Panc1 (cell line): ENCODE measurements at regions not wholly inside any gene's neighbourhood (a gene's known extent, or its start where the extent isn't known, plus 50 kb on each side); places are given as distances from the start of the nearest gene placed in this dataset.

Source experiments
- ATAC-seq: fragments of 200-7000 bp; cut with Tn5 transposase; 2 replicates; pipeline ENCODE4 v1.9.1; 2020; ENCODE audit warnings: mild to moderate bottlenecking, moderate library complexity
- BruUV-seq: library from RNA; stranded (reverse); fragments of 400-500 nt; replicated peaks from 2 replicates; lab custom pipeline; 2021; lab: Mats Ljungman, UMichigan
- CTCF ChIA-PET: fragments of 300-600 bp; sonication (Branson Sonifier 250); formaldehyde crosslinking; loops from one replicate; lab custom pipeline; 2022; ENCODE audit warnings: antibody characterized with exemption; lab: Charles Lee
- POLR2A ChIA-PET: fragments of 300-600 bp; sonication (Branson Sonifier 250); formaldehyde crosslinking; loops from one replicate; lab custom pipeline; 2022; ENCODE audit warnings: antibody characterized with exemption; lab: Charles Lee
- DNase-seq: peaks from one replicate; pipeline ENCODE4 v3.0.0-alpha.2; 2010; ENCODE audit warnings: low read depth, low spot score
- H3K27ac ChIP-seq: 2 replicates; pipeline ENCODE4 v1.5.1; 2011; ENCODE audit warnings: mild to moderate bottlenecking, low read length, inconsistent platforms
- H3K27me3 ChIP-seq: fragments of 200-500 bp; sonication (Bioruptor generic); 2 replicates; pipeline ENCODE4 v1.6.0; 2014; ENCODE audit warnings: low read length, inconsistent platforms; ENCODE audit not compliant: control insufficient read depth, insufficient read depth
- H3K36me3 ChIP-seq: fragments of 200-500 bp; sonication (Bioruptor generic); 2 replicates; pipeline ENCODE4 v1.5.1; 2014; ENCODE audit warnings: inconsistent platforms, mild to moderate bottlenecking, low read length, moderate library complexity; ENCODE audit not compliant: control insufficient read depth, insufficient read depth
- H3K4me1 ChIP-seq: 2 replicates; pipeline ENCODE4 v1.5.1; 2011; ENCODE audit warnings: inconsistent platforms, mild to moderate bottlenecking, low read length, moderate library complexity; ENCODE audit not compliant: control insufficient read depth, insufficient read depth
- H3K4me3 ChIP-seq, 2 experiments: 2 replicates each; pipeline ENCODE4 v1.5.1; 2011 to 2012; ENCODE audit warnings: low read depth in 2 of 2, low read length in 2 of 2, mild to moderate bottlenecking in 2 of 2, inconsistent platforms in 1 of 2, moderate library complexity in 1 of 2
- H3K9me3 ChIP-seq: fragments of 200-500 bp; sonication (Bioruptor generic); 2 replicates; pipeline ENCODE4 v1.5.1; 2014; ENCODE audit warnings: low read depth, mild to moderate bottlenecking, inconsistent platforms, low read length, moderate library complexity; ENCODE audit not compliant: control insufficient read depth, insufficient read depth
- POLR2AphosphoS5 ChIP-seq: IDR thresholded peaks from 2 replicates; pipeline ENCODE4 v1.6.1; 2012; ENCODE audit warnings: mild to moderate bottlenecking, low read depth, low read length, moderate library complexity
- SIN3A ChIP-seq: IDR thresholded peaks from 2 replicates; pipeline ENCODE4 v1.6.1; 2012; ENCODE audit warnings: low read depth, mild to moderate bottlenecking, low read length, moderate library complexity, borderline replicate concordance; ENCODE audit not compliant: insufficient read depth
- TCF7L2 ChIP-seq: IDR thresholded peaks from 2 replicates; pipeline ENCODE4 v1.6.1; 2011; ENCODE audit warnings: mild to moderate bottlenecking, low read depth, low read length, inconsistent platforms
- in situ Hi-C: cut with HindIII; loops from 2 replicates; pipeline ENCODE4 v1.10.0; 2016; ENCODE audit warnings: low sequenced_read_pairs, low pct_unique_long_range_greater_than_20kb
- intact Hi-C: fragments of 100-400 bp; cut with micrococcal nuclease; formaldehyde crosslinking; loops from one replicate; pipeline ENCODE4 v1.10.0; 2022; ENCODE audit not compliant: unreplicated experiment
- TF ChIP-seq, protein P1 (sequence below), 2 experiments: IDR thresholded peaks; 2 replicates each; pipeline ENCODE4 v1.6.1; 2011 to 2012; ENCODE audit warnings: low read depth in 2 of 2, control low read depth in 1 of 2, low read length in 1 of 2, mild to moderate bottlenecking in 1 of 2, moderate library complexity in 1 of 2; ENCODE audit not compliant: insufficient read depth in 1 of 2
- TF ChIP-seq, protein P2 (sequence below): fragments of 450-650 bp; IDR thresholded peaks from 2 replicates; pipeline ENCODE4 v1.5.1; 2017; ENCODE audit warnings: mild to moderate bottlenecking

DNA sequence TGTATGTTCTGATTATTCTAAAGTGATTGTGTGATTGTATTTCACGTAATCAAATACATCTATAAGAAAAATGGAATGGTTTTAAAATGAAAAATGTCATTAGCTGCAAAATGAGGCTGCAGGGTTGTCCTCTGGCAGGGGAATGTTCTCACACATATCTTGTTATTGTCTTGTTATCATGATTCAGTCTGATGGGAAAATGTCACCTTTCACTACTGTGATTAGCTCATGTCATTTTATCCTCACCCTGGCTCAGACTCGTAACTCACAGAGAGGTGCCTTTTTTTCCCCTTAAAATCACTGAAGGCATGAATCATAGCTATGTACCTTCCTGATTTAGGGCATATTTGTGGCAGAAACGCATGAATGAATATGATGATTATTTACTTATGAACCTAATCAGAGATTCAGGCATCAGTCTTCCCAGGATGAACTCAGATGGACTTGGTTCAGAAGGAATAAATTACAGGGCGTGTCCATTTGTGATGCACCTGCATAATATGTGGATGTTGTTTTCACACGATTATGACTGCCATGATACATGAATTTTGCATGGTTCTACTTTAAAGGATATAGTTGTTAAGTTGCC lies 1339.2 kb downstream of the AACS start:
- ChIA-PET POLR2A (no interaction called here), CTCF (no interaction called here)
- Histone ChIP-seq H3K27me3 (no peaks in the 10 kb centered on the region), H3K9me3 (no peaks in the 10 kb centered on the region), H3K27ac (no peak overlapping the region), H3K4me1 (no peaks in the 10 kb centered on the region), H3K36me3 (no peaks in the 10 kb centered on the region), H3K4me3 (no peak overlapping the region)
- no peak for ATAC-seq
- intact Hi-C loops (no loop called here), in situ Hi-C loops (no loop called here)
- no peak for DNase-seq
- TF ChIP-seq, protein P1, sequence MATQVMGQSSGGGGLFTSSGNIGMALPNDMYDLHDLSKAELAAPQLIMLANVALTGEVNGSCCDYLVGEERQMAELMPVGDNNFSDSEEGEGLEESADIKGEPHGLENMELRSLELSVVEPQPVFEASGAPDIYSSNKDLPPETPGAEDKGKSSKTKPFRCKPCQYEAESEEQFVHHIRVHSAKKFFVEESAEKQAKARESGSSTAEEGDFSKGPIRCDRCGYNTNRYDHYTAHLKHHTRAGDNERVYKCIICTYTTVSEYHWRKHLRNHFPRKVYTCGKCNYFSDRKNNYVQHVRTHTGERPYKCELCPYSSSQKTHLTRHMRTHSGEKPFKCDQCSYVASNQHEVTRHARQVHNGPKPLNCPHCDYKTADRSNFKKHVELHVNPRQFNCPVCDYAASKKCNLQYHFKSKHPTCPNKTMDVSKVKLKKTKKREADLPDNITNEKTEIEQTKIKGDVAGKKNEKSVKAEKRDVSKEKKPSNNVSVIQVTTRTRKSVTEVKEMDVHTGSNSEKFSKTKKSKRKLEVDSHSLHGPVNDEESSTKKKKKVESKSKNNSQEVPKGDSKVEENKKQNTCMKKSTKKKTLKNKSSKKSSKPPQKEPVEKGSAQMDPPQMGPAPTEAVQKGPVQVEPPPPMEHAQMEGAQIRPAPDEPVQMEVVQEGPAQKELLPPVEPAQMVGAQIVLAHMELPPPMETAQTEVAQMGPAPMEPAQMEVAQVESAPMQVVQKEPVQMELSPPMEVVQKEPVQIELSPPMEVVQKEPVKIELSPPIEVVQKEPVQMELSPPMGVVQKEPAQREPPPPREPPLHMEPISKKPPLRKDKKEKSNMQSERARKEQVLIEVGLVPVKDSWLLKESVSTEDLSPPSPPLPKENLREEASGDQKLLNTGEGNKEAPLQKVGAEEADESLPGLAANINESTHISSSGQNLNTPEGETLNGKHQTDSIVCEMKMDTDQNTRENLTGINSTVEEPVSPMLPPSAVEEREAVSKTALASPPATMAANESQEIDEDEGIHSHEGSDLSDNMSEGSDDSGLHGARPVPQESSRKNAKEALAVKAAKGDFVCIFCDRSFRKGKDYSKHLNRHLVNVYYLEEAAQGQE (IDR thresholded peaks at IDR 0.05; ENCODE audit: insufficient read depth in 1 of 2, low read depth in 2 of 2, low read length in 1 of 2): no peak
- TF ChIP-seq POLR2AphosphoS5 (no peak), TCF7L2 (no peak), SIN3A (no peak)
- TF ChIP-seq, protein P2, sequence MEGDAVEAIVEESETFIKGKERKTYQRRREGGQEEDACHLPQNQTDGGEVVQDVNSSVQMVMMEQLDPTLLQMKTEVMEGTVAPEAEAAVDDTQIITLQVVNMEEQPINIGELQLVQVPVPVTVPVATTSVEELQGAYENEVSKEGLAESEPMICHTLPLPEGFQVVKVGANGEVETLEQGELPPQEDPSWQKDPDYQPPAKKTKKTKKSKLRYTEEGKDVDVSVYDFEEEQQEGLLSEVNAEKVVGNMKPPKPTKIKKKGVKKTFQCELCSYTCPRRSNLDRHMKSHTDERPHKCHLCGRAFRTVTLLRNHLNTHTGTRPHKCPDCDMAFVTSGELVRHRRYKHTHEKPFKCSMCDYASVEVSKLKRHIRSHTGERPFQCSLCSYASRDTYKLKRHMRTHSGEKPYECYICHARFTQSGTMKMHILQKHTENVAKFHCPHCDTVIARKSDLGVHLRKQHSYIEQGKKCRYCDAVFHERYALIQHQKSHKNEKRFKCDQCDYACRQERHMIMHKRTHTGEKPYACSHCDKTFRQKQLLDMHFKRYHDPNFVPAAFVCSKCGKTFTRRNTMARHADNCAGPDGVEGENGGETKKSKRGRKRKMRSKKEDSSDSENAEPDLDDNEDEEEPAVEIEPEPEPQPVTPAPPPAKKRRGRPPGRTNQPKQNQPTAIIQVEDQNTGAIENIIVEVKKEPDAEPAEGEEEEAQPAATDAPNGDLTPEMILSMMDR: no peak
- BruUV-seq: no TSS peak

DNA sequence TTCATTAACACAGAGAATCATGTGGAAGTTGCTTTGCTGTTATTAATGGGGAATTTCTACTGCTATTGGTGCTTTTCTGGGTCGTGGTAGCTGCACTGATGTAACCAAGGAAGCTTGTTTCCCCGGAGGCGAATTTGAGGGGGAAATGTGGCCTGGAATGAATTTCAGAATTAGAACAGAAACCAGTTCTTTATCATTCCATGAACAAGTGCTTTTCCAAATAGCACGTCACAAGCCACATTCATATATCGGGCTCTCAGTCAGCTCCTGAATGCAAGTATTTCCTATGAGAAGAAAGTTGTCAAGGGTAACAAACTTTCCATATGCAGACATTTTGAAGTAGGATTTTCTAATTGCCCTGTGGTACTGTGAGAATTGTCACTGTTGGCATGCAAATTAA lies 1353.2 kb downstream of the AACS start:
- no TSS peak for BruUV-seq
- in situ Hi-C loops (no loop called here), intact Hi-C loops (no loop called here)
- H3K27ac ChIP-seq: no peak overlapping the region
- TF ChIP-seq TCF7L2 (no peak), SIN3A (no peak), POLR2AphosphoS5 (no peak)
- TF ChIP-seq, protein P2: no peak
- TF ChIP-seq, protein P1 (IDR thresholded peaks at IDR 0.05; ENCODE audit: insufficient read depth in 1 of 2, low read depth in 2 of 2, low read length in 1 of 2): no peak
- ChIA-PET CTCF (no interaction called here), POLR2A (no interaction called here)
- DNase-seq: no peak
- no peaks in the 10 kb centered on the region for H3K4me1 ChIP-seq
- no peak overlapping the region for H3K4me3 ChIP-seq
- H3K36me3 ChIP-seq: no peaks in the 10 kb centered on the region
- no peaks in the 10 kb centered on the region for H3K27me3 ChIP-seq
- H3K9me3 ChIP-seq: no peaks in the 10 kb centered on the region
- ATAC-seq: no peak
